NCI-H510A (cell line): ENCODE measurements at regions not wholly inside any gene's neighbourhood (a gene's known extent, or its start where the extent isn't known, plus 50 kb on each side); places are given as distances from the start of the nearest gene placed in this dataset.
"Not testable (repeated sequence)": the region's sequence is repeated elsewhere in the genome, so short reads cannot be mapped to it uniquely, and the experiment has no call there.

ENCODE experiments used
- DNase-seq: peaks from one replicate; lab custom pipeline; 2025; lab: John Stamatoyannopoulos, UW

DNA sequence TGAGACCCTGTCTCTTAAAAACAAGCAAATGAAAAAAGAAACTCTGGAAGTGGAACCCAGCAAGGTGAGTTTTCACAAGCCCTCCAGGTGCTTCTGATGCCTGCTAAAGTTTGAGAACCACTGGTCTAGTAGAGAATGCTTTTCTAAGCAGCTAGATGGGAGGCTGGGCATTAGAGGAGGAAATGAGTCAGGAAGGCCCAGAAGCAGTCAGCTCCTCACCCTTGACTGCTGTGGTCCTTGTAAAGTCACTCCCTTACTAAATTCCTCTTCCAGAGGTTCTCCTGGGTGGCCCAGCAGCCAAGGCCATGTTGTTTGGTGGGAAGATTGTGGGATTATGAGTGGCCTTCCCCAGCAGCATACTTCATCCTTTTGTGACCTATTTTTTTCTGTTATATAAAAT is 52.0 kb upstream of the FYN start:
- no peak for DNase-seq

GRCh38 chr6:111926731-111927302 is 53.6 kb upstream of the FYN start:
- DNase-seq, result no peak

DNA sequence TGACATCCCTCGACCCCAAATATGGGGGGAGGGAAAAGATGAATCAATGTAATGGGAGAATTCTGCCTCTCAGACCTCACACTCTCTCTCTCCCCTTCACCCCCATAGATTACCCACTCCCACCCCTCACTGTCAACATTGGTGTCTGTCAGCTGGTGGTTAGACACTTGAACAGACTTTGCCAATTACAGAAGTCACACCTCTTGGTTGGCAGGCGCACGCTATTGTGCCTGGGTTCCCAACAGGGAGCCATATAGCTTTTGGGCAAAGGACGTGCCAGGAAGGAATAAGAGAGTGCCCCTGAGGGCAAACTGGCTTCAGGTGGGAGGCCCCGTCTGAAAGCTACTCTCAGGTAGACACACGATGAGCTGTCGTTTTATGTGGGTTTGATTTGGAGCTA is 54.1 kb upstream of the FYN start:
- DNase-seq, result no peak

DNA sequence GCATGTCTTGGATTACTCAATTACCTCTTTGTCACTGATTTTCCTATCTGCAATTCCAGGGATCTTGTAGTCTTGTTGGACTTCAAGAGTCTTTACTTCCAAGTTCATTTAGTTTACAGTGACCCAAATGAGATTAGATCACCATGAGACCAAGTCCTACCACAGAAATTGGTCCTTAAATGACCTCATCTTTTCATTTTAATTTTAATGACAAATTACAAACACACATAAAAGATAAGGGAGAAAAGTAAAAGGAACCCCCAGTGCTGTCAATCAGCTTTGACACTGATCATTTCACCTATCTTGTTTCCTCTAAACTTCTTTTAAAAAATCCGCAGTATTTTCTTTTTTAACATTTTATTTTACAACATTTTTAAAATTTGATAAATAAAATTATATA is 54.9 kb upstream of the FYN start:
- no peak for DNase-seq

GRCh38 chr6:111934611-111935010 is 61.4 kb upstream of the FYN start:
- DNase-seq, result not testable (repeated sequence)

DNA sequence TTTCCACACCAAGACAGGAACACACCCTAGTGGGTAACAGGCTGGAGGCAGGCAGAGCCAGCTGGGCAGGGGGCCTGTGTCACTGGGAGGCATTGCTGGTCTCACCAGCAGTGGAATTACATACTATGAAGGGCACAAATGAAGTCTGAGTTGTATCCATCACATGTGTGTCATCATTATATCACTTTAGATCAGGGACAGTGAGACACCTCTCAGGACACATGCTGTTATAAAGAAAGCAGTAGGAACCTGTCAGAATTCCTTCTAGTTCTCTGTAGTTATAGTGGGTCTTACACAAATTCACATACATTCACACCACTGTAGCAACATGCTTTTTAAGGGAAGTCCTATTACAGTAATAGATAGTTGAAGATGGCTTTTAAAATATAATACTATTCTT is 63.5 kb upstream of the FYN start:
- no peak for DNase-seq

- DNase-seq, result no peak
Observed at GRCh38 chr6:111938710-111939109, 65.5 kb upstream of the FYN start.

DNA sequence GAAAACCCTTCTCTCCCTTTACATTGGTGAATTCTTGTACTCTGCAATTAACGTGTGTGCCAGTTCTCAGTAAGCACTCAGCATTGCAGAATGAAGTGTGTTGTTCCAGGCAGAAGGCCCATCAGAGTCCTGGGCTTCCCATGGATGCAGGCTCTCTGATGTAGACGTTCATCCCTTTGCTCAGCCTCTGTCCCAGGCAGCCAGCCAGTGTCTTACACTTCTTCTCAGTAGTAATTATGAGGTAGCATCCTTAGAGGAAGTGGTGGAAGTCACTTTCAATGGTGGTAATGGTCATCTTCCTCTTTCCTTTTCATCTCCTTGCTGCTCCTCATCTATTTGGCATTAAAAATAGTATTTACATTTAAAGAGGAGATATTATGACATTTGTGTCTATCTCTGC is 66.7 kb upstream of the FYN start:
- no peak for DNase-seq

GRCh38 chr6:111940801-111941200 is 67.5 kb upstream of the FYN start:
- no peak for DNase-seq

DNA sequence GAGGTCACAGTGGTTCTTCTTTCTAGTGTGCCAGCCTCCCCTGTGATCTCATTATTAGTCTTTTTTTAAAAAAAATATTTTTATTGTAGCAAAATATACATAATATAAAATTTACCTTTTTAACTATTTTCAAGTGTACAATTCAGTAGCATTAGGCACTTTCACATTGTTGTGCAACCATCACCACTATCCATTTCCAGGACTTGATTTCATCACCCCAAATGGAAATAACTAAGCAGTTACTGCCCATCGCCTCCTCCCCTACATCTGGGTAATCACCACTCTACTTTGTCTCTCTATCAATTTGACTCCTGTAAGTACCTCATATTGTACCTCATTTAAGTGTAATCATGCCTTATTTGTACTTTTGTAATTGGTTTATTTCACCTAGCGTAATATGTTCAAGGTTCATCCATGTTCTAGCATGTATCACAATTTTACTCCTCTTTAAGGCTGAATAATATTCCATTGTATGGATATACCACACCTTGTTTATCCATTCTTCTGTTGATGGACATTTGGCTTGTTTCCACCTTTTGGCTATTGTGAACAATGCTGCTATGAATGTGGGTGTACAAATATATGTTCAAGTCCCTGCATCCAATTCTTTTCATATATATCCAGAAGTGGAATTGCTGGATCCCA is 68.6 kb upstream of the FYN start:
- DNase-seq, result no peak

- DNase-seq, result no peak
Observed at GRCh38 chr6:111942561-111942960, 69.3 kb upstream of the FYN start.

GRCh38 chr6:111943266-111943665 is 70.0 kb upstream of the FYN start:
- no peak for DNase-seq

DNA sequence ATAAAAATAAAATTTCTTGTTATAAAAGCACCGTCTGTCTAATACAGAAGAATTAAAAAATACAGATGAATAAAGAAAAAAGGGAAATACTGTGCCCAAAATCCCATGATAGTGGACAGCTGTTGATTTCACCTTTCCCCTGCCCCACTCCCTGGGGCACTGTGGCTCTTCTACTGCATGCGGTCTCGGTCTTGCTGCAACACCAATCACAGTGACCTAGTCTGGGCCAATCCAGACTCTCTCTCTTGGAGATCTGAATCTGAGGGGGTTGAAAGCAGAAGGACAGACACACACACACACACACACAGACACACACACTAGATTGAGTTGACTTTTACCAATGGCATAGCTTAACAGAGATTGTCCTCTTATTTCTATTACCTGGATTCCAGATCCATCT is 70.5 kb upstream of the FYN start:
- no peak for DNase-seq

- DNase-seq, result no peak
Observed at GRCh38 chr6:111944541-111944940, 71.3 kb upstream of the FYN start.

- no peak for DNase-seq
Observed at GRCh38 chr6:111949546-111949945, 76.3 kb upstream of the FYN start.

DNA sequence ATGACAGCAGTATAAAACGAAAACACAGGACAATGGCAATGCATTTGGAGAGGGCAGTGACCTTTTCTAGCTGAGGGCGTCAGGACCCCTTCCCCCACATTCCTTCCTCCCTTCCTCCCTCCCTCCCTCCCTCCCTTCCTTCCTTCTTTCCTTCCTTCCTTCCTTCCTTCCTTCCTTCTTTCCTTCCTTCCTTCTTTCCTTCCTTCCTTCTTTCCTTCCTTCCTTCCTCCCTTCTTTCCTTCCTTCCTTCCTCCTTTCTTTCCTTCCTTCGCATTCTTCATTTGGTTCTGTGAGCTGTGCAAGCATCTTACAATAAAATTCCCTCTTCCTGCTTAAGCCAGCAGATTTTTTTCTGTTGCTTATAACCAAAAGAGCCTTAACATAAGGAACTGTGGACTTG is 76.7 kb upstream of the FYN start:
- not testable (repeated sequence) for DNase-seq

DNA sequence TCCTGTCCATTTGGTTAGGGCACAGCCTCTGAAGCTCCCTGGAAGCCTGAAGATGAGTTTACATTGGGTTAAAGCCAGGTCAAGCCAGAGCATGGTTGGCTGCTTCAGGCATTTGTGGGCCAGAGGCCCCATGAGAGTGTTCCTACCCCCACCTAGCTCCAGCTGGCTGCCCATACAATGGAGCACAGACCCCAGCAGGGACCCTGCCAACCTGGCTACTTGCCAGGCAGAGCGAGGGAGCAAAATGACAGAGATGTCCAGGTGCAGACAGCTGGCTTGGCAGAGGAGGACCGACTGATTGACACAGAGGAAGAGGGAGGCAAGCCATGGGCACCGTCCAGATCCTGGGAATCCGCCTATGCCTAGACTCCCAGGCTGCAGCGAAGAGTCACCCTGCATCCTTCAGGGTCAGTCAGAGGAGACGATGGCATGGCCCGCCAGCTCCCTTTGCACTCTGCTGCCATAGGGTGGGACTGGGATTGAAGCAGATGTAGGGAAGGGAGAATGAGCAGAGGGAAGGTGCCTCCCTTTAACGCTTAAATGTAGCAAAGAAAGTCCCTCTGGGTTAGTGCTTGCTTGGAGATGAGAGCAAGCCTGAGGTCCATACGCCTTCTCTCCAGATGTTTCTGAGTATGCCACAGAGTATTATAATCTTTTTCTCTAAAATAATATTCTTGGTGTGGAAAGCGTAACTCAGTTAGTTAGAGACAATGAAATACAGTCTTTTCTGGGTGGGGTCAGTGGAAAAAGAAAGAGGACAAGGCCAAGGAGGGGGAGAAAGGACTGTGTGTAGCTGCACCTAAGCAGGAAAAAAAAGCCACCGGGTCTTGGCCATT is 77.6 kb upstream of the FYN start:
- no peak for DNase-seq

DNA sequence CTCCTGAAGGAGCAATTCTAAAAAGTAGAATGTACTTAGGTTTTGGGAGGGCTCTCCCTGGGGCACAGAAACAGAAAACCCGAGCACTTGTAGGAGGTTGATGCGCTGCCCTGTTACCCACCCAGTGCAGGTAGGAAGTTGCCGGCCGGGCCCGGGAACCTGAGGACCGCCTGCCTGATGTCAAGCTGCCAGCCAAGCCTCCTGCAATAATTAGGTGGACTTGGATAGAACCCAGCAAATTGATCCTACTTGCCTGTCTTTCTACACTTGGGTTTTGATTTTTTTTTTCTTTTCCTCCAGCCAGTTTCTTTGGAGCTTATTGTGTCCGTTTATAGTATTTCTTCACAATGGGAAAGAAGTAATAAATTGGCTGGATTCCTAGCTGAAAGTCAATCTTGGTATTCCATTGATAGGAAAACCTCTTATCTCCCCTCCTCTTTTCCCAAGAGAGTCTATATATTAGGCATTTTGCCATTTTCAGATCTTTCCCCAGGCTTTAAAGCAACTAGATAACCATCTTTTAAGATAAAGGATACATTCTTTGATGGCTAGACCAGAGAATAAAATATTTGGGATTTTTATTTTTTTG is 78.3 kb upstream of the FYN start:
- DNase-seq, result no peak

- no peak for DNase-seq
Observed at GRCh38 chr6:111952274-111952673, 79.0 kb upstream of the FYN start.

DNA sequence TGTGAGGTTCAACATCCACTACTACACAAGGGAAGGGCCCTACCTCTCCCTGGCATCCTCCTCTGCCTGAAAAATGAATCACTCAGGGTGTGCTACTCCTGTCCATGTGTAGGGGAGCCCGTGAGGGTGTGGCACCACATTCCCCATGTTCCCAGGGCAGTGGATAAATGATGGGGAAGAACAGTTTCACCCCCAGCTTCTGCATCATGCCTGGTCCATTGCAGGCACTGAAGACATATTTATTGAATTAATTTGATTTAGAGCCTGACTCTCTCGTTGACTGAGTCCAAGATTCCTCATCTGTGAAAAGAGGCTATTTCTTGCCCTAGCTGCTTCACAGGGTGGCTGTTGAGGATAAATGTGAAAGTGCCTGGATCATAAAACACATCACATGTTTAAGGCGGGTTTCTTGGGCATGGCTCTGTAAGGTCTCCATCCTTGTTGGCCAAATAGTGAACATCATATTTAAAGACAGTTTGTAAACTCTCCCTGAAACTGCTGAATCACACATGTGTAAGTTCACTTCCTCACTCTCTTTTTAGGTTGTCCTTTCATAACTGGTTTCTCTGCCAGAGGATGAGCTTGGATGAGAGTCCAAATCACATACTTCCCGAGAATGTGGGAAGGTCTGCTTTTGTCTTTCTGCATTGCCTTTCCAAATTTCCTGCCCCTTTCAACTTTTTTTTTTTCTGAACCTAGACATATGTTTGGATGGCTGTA is 79.7 kb upstream of the FYN start:
- DNase-seq, result no peak

DNA sequence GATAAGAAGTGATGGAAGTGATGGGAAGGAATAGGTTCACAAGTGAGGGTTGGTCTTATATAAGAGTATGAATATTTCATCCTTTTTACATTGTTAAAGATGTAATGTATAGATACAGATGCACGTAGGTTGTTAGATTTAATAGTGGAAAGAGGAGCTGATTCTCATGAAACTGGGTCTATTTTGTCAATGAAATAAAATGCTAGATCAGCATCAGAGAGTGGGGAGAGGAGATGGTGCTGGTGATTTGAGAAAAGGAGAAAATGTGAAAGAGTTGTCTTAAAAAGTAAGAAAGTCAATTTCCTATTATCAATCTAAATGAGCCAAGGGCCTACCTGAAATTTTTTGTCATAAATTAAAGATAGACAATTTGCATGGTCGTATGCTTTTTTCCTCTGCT is 82.8 kb upstream of the FYN start:
- no peak for DNase-seq

GRCh38 chr6:111957623-111958315 is 84.5 kb upstream of the FYN start:
- no peak for DNase-seq
